ENCODE measurements at regions not wholly inside any gene's neighbourhood (a gene's known extent, or its start where the extent isn't known, plus 50 kb on each side); places are given as distances from the start of the nearest gene placed in this dataset.
A peak's percentile ranks its signal among the peaks of the same experiment; 100 is the strongest.
"Not testable (repeated sequence)": the region's sequence is repeated elsewhere in the genome, so short reads cannot be mapped to it uniquely, and the experiment has no call there.

DNA sequence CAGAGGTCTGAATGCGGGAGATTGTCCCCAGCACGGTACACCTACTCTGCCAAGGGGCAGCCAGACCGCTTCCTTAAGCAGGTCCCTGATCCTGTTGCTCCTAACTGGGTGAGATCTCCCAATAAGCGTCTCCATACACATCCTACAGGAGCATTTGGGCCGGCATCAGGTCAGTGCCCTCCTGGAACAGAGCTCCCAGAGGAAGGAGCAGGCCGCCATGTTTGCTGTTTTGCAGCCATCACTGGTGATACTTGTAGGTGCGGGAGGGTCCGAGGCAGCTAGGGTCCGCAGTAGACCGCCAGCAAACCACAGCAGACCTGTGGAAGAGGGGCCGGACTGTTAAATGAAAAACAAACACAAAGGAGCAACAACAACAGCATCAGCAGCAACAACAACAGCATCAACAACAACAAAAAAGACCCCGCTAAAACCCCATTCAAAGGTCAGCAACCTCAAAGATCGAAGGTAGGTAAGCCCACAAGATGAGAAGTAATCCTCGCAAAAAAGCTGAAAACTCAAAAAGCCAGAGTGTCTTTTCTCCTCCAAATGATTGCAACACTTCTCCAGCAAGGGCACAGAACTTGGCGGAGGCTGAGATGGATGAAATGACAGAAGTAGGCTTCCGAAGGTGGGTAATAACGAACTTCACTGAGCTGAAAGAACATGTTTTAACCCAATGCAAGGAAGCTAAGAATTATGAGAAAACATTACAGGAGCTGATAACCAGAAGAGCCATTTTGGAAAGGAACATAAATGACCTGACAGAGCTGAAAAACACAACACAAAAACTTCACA is 79.0 kb upstream of the CDH7 start:
- no peak for DNase-seq

DNA sequence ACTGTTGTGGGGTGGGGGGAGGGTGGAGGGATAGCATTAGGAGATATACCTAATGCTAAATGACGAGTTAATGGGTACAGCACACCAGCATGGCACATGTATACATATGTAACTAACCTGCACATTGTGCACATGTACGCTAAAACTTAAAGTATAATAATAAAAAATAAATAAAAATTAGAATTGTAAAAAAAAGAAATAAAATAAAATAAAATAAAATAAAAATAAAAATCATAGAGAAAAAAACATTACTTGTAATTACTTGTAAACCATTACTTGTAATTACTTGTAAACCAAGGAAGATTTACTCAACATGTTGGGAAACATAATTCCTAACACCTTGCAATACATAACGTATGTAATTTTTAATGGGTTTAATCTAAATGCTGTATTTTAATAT is 80.7 kb upstream of the CDH7 start:
- not testable (repeated sequence) for DNase-seq

- no peak for DNase-seq
Measured at GRCh38 chr18:65661391-65661790, 89.4 kb upstream of the CDH7 start.

GRCh38 chr18:65659912-65660311 is 90.9 kb upstream of the CDH7 start:
- DNase-seq, result no peak

DNA sequence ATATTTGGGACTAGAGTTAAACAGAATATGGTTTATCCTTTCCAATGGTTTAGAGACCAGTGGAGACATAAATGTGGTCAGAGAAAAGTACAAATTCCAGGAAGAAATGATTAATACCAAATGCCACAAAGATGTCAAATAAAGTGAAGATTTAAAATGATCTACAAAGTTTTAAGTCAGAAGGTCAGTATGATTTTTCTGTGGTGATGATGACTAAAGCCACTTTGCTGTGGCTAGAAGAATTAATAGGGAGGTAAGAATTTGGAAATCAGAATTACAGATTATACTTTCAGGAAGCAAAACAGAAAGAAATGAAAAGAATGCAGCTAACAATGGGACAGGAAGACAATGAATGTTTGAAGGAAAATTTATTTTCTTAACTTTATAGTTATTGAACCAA is 91.5 kb upstream of the CDH7 start:
- no peak for DNase-seq

GRCh38 chr18:65651192-65651591 is 99.6 kb upstream of the CDH7 start:
- DNase-seq, result no peak

DNA sequence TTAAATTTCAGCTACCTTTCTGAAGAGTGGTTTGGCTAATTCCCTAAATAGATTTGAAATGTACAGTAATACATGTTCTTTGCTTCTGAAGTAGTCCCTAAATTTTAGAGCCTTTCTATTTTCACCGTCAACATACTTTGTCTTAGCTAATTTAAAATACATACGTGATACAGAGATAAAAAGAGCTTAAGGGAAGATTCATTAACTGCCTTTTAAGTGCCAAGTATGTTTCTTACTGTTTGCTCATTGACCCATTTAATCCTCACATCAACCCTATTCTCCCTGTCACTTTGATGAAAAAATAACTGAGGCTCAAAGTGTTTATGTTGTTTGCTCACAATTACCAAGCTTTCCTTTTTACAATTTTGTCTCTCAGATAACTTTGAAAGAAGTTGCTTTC is 118.6 kb upstream of the CDH7 start:
- no peak for DNase-seq

DNA sequence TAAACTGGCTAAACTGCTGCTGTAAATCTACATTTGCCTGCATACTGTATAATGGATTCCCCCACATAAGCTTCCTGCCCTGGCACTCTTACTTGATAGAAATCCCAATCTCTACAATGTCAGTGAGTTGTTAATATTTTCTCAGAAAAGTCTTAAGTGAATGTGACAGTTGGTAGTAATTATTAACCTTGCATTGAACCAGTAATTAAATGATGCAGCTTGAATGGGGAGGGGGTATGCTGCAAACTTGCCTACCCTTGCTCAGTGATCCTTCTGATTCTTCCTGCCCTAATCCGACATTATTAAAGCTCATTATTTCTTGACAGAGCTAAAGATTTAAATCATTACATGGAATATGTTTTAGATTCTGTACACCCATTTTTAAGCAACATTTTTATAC is 119.0 kb upstream of the CDH7 start:
- no peak for DNase-seq

- DNase-seq, result no peak
Measured at GRCh38 chr18:65628390-65628789, 122.4 kb upstream of the CDH7 start.

GRCh38 chr18:65623676-65624075 is 127.1 kb upstream of the CDH7 start:
- no peak for DNase-seq

- DNase-seq, result no peak
Measured at GRCh38 chr18:65622436-65622835, 128.4 kb upstream of the CDH7 start.

- no peak for DNase-seq
Measured at GRCh38 chr18:65620076-65620696, 130.6 kb upstream of the CDH7 start.

- DNase-seq, result no peak
Measured at GRCh38 chr18:65610939-65611338, 139.9 kb upstream of the CDH7 start.

DNA sequence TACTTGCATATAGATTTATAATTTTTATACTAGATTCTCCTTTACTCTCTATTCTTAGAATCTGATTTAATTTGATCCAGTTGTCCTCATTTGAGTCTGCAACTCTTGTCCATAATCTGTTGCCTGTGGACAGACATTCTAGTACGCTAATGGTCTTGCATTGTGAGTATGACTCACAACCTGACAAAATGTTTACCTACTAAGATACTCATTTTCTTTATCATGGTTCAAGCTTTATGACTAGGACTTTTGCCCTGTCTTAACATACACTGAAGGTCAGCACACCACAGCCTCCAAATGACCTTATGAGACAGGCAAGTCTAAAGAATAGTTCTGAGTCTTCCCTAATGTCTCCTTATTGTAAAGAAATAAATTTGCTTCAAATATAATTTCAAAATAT is 142.3 kb upstream of the CDH7 start:
- no peak for DNase-seq

DNA sequence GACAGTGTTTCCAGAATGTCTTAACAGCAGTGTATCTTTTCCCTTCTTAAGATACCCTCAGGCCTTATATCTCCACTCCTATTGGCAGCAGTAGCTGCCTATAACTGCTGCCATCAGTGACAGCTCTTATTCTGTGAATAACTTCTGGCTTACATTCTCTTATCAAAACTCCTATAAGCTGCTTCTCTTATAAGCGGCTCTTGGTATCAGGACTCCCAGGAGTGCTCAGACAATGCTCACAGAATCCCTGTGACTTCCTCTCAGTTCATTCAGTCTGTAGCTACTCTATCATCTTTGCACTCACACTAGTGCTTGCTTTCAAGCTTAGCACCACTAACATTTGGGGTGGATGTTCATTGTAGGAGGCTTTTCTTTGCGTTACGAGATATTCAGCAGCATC is 143.7 kb upstream of the CDH7 start:
- no peak for DNase-seq

DNA sequence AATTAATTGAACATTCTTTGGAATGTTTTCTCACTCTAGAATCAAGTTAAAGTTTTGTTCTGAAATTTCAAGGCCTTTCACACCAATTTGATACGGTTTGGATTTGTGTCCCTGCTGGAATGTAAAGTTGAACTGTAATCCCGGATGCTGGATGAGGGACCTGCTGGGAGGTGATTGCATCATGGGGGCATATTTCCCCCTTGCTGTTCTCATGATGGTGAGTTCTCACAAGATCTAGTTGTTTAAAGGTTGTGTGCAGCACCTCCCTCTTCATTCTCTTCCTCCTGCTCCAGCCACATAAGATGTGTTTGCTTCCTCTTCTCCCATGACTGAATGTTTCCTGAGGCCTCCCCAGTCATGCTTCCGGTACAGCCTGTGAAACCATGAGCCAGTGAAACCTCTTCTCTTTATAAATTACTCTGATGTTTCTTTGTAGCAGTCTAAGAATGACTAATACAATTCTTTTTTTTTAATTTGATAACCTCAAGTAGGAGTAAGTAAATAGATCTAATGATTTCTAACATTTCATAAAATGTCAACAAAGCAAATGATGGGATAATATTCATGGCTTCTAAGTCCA is 144.2 kb upstream of the CDH7 start:
- peak; percentile 2 for DNase-seq

- not testable (repeated sequence) for DNase-seq
Measured at GRCh38 chr18:65605352-65605751, 145.5 kb upstream of the CDH7 start.

DNA sequence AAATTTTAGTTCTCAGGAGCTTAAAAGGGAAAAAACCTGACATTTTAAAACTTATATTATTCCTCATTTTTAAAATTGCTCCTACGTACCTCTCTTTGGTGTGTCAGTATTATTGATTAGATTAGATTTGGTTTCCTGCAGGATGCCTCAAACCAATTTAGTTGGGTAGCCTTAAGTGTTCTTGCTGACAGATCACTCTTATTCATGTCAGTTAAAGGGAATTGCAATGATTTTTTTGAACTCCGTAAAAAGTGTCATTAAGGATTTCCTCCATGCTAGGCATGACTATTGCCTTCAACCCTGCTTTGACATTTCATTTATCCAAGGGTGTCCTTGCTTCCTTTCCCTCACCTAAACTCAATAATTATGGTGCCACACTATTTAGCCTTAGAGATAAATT is 149.0 kb upstream of the CDH7 start:
- no peak for DNase-seq

DNA sequence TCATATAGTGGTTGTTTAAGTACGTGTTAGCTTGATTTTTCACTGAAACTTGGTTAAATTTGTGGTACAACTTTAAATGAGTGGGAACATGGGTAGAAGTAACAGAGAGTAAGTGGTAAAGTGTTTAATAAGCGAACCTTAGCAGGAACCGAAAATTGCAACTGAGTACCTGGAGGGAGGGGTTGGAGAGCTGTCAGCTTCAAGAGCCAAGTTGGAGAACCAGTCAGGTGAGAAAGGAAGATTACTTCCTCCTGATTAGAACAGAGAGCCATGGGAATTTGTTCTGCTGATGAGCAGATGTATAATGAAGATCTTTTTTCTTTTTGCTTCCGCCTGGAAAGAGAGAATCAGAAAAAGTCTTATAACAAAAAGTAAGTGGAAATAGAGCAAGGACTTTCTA is 158.4 kb upstream of the CDH7 start:
- DNase-seq, result no peak

- DNase-seq, result no peak
Measured at GRCh38 chr18:65587491-65587890, 163.3 kb upstream of the CDH7 start.

DNA sequence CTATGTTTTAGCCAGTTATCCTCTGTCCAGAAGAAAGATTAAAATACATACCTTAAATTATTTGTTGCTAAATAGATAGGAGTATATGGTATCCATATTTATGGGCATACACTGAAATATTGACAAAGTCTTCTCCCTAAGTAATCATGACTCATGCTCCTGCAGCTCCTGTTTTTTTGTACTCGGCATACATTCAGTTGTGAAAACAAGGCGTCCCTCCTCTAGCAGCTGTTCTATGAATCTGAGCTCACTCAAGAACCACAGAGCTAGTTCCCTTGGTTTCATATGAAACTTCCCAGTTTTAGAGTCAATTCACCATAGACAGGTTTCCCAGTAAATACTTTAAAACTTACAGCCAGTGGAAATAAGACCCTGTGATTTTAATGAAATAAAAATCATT is 168.7 kb upstream of the CDH7 start:
- DNase-seq, result not testable (repeated sequence)

- no peak for DNase-seq
Measured at GRCh38 chr18:65568866-65569265, 181.9 kb upstream of the CDH7 start.

DNA sequence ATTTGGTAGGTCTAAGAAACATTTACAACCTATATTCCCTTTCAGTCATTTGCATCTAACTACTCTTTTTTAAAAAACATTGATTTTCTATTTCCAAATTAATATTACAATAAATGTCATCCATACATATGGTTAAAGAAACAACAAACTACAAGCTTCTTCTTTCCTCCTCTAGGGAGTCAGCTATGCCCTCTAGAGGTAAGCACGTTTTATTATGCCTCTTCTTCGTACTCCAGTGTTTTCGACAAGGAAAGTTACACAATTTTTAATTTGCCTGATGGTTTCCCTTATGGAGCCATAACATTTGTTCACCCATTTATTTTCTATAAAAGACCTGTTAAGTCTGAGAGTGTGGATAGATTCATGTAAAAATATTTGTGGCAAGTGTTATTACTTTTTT is 183.4 kb upstream of the CDH7 start:
- DNase-seq, result no peak

- no peak for DNase-seq
Measured at GRCh38 chr18:65548316-65548715, 202.5 kb upstream of the CDH7 start.

DNA sequence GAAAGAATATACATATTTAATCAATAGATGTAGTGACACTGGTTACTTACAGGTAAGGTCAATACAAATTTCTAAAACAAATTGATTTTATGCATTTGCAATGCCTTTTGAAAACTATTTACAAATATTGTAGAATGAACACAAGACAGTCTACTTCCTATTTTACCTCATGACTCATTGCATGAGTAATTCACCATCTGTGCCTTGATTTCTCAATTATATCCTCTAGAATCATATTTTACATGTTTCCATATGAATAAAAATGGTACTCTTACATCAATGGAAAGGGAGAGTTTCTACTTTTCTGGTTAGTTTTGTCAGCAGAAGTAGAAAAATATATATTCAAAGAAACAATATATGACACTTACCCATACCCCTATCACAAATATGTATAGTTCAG is 203.8 kb upstream of the CDH7 start:
- DNase-seq, result no peak

Data from activated CD4-positive, alpha-beta T cell treated with anti-CD3 and anti-CD28 coated beads, Interleukin-10, Interleukin-2, amounts not matched to agents 100 ng/mL and 50 ng/mL, durations not matched to agents 16 hours and 8 hours (primary cell).